SKM-1 treated with dmso at 0.1 percent for 144 hours (cell line): ENCODE measurements at regions not wholly inside any gene's neighbourhood (a gene's known extent, or its start where the extent isn't known, plus 50 kb on each side); places are given as distances from the start of the nearest gene placed in this dataset.
A peak's percentile ranks its signal among the peaks of the same experiment; 100 is the strongest.

ENCODE experiments used
- DNase-seq: peaks from one replicate; lab custom pipeline; 2025; ENCODE audit not compliant: unreplicated experiment; lab: John Stamatoyannopoulos, UW

GRCh38 chr10:4067931-4068561 is 283.0 kb upstream of the KLF6 start:
- DNase-seq, result no peak

DNA sequence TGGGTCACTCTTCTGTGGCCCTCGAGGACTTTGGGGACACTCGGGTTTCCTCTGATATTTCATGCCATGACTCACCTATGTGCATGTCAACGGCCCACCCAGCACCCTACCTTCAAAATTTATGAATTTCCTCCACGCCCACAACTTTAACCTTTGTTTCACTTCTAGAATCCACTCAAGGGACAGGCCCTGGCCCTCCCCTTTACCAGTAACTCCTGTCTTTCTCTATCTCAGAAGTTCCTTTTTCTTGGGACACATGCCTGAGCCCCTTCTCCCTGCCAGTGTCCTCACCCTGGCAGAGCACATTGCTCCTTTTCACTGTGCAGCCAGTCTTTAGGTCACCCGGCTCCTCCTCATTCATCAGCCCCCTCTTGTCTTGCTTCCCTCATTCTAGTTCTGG is 282.5 kb upstream of the KLF6 start:
- DNase-seq, result no peak

- DNase-seq, result no peak
These were observed 281.8 kb upstream of the KLF6 start for GRCh38 chr10:4066581-4067390.

GRCh38 chr10:4064489-4064888 is 279.5 kb upstream of the KLF6 start:
- DNase-seq, result no peak

GRCh38 chr10:4063717-4064116 is 278.7 kb upstream of the KLF6 start:
- no peak for DNase-seq

DNA sequence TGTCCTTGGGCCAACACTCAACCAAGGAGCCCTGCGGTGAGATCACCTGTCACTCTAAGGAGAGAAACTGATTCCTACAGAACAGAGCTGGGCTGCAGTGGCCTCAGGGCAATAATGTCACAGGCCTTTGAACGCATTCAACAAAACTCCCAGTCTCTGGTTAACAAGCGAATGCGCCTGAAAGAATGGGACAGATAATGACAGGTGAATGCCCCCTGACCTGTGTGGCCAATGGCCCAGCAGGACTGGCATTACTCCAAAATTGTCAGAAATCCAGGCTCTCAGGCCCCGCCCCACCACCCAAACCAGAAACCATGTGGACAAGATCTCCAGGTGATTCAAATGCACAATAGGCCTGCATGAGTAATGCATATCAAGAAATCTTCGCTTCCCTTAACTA is 277.7 kb upstream of the KLF6 start:
- no peak for DNase-seq

DNA sequence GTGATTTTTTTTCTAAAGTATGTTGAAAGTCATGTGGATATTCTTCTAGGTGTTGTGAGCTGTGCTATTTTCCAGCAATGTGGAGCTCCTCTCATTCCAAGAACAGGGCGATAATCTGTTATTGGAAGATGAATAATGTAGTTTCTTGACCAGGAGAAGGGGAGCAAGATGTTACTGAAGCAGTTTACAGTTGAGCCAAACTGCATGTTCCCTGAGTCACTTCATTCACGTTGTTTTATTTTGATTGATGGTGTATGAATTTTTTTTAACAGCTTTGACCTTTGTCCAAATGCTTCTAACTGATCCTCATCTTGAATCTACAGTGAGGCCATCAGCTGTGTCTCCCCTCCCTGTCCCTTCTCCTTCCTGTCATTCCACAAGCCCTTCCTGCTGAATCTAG is 277.1 kb upstream of the KLF6 start:
- DNase-seq, result no peak

DNA sequence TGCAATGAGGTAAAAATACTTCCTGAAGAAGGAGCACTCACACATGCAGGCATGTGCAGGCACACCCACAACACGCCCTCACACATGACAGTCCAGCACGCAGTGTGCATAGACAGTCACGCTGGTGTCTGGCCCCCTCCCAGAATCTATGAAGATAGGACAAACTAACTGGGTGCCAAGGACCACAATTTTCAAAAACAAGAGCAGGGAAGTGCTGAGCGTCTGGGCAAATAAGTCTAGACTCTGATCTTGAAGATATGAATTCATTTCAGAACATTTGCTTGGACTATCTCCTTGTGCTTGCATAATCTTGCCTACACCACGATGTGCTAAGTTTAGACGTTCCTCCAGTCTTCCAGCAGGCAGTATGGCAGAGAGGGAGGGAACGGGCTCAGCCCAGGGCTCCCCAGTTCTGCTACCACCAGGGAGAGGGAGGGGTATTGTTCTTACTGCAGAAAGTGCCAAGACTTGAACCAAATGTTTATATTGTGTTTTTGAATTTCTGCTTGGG is 276.5 kb upstream of the KLF6 start:
- DNase-seq, result no peak

- DNase-seq, result no peak
These were observed 274.6 kb upstream of the KLF6 start for GRCh38 chr10:4059471-4060138.

DNA sequence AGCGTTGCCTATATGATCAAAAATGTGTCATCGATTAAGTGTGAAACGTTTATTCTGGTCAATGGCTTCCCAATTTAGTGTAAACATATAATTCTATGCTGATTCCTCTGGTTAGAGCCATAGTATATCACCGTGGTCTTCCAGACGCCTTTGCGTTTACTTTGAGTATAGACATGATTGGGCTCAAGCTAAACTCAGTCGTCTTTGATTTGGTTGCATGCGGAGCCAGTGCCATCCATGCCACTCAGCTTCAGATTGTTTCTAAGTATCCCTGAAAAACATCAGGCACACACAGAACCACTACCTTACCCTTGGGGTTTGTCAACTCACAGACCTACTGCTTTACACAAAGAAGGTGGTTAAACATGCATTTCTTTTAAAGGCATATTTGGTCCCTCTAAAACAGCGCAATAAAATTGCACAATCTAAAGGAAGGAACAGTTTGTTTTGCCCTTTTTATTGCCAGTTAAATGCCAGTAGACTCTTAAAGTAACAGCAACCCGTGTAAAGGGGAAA is 273.6 kb upstream of the KLF6 start:
- no peak for DNase-seq

DNA sequence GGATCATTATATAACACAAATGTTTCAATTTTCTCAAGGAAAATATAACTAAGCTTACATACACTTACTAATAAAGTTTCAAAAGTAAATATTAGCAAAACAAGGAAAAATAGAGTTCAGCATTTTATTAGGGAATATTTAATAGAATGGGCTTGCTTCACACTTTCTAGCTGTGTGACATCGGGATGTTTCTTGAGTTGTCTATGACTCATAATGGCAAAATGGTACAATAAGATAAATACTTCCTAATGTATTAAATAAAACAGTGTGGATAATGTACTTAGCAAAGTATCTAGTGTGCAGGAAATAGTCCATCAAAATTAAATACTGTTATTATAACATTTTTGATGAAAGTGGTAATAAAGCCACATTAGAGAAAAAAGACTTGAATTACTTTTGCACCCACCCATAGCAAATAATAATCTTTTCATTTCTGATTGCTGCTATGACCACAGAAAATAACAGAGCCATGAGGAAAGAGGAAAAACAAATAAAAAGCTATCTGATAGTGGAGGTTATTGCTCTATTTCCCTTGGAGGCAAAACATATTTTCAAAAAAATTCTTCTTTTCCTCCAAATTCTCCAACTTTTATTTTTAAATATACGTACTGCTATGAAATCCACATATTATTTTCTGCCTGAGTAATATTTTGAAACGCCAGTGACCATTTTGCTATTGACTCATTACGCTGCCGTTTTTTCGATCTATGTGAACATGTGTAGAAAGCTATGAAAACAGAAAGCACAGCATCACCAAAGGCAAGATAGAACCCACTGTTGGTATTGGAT is 272.9 kb upstream of the KLF6 start:
- DNase-seq, result no peak

- DNase-seq, result no peak
These were observed 272.0 kb upstream of the KLF6 start for GRCh38 chr10:4057021-4057420.

- no peak for DNase-seq
These were observed 269.8 kb upstream of the KLF6 start for GRCh38 chr10:4054656-4055435.

GRCh38 chr10:4053940-4054339 is 268.9 kb upstream of the KLF6 start:
- peak; percentile 21 for DNase-seq

GRCh38 chr10:4051641-4052151 is 266.7 kb upstream of the KLF6 start:
- no peak for DNase-seq

DNA sequence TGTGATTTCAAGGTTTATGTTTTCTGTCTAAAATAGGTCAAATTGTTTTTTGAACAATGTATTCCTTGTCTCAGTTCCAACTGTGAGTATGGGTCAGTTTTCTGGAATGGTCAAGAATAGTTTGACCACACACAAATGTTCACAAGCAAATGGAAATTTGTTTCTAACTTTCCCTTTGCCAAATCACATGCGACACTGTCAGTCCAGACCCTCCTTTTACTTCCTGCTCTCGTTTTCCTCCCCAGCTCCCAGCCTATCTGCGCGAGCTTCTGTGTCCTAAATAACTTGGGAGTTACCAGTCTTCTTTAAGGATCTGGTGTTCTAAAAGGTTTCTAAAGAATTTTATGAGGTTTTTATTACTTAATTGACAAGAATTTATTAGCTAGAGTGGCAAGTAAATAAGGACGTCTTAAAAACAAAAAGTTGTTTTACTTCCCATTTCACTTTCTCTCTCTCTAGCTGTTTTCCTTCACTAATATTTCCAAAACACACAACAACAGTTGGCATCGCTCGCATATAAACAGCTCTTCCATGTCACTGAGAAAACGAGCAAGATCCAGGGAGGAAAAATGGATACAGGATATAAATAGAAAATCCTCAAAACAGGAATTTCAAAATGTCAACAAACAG is 266.1 kb upstream of the KLF6 start:
- no peak for DNase-seq

DNA sequence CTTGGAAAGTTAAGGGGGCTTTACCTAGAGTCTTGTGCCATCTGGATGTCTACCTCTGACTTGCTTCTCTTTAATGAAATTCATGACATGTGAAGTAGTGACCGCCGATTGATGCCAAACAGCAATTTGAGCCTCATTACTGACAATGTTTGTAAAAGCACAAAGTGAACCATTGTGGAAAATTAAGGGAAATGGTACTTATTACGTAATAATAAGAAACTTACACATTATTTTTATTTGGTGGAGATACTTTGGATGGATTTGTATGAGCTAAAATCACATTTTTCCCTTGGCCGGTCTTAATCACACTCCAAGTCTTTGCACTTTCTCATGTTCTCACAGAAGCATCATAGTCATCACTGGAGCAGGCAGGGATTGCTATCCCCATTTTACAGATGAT is 265.1 kb upstream of the KLF6 start:
- no peak for DNase-seq

GRCh38 chr10:4049348-4049747 is 264.3 kb upstream of the KLF6 start:
- DNase-seq, result no peak

DNA sequence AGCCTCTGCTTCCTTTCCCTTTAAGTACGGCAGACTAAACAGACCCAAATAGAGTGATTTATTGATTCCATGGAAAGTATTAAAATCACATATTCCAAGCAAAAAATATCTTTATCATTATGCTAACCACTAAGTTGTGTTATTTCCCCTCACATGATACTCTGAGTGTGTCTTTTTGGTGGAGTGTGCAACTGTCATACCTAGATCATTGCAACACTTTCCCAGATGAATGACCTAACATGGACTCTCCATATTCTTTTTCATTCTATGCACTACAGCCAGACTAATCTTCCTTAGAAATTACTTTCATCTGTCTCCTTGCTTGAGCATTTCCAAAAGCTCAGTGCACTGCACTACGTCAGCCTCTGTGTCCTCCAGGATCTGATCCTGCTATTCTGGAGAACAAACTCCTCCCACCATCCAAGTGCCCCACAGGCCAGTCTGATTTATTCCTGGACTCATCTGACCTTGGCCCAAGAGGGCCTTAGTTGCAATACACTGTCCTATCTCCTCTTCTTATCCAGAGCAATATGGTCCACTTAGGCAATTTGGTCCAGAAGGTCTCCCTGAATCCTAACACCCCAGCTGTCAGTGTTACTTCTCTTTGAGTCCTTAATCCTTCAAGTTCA is 263.3 kb upstream of the KLF6 start:
- no peak for DNase-seq
